ENCODE measurements at regions not wholly inside any gene's neighbourhood (a gene's known extent, or its start where the extent isn't known, plus 50 kb on each side); places are given as distances from the start of the nearest gene placed in this dataset.

DNA sequence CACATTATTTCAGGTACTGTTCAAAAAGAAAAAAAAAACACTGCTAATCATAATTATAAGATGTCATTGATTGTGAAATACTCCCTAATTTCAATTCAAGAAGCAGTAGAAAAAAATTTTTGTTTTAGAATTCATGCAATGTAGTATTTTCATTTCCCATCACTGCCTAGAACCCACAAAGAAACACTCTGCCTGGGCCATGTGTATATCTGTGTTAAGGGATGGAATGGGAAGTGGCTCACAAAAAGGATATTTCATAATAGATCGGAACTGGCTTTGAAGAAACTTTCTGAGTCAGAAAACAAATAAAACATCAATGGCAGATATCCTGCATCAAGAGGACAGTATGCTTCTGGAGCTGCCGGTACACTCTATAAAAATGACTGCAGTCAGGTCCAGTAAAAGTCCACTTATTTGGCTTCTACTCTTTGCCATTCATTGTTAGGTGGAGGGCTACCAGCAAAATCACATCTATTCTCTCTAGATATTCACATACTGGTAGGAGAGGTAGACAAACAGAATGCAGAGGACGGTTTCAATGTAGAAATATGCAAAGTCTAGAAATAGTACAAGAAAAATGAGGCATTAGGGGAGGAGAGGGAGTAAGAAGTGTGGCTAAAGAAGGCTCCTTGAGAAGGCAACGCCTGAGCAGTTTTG is 135.0 kb upstream of the TNFAIP3 start:
- TF ChIP-seq POLR2AphosphoS5 (IDR thresholded peaks at IDR 0.05; ENCODE audit: low read depth, low read length) (no peak), POLR2A (IDR thresholded peaks at IDR 0.05; ENCODE audit: low read depth, low read length) (no peak), TAF1 (IDR thresholded peaks at IDR 0.05; ENCODE audit: borderline replicate concordance, low read depth, low read length) (no peak)
- DNase-seq (ENCODE audit: insufficient read length) = no peak
- no peak for FAIRE-seq

DNA sequence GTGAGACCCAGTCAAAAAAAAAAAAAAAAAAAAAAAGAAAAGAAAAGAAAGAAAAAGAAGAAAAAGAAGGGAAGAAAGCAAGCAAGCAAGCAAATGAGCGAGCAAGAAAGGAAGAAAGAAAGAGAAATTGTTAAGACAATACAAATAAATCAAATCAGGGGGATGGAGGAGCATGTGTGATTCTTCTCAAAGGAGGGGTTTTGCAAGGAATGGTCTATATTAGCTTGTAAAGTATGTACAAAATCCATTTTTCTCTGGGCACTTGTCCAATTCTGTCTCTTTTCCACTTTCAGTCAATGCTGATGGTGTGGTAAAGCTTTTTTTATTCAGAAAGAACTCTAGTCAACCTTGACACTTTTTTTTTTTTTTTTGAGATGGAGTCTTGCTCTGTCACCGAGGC is 133.7 kb upstream of the TNFAIP3 start:
- no peak for DNase-seq (ENCODE audit: insufficient read length)
- no peak for FAIRE-seq
- TF ChIP-seq POLR2A (IDR thresholded peaks at IDR 0.05; ENCODE audit: low read depth, low read length) = no peak
- no peak for TF ChIP-seq POLR2AphosphoS5 (IDR thresholded peaks at IDR 0.05; ENCODE audit: low read depth, low read length)
- no peak for TF ChIP-seq TAF1 (IDR thresholded peaks at IDR 0.05; ENCODE audit: borderline replicate concordance, low read depth, low read length)

DNA sequence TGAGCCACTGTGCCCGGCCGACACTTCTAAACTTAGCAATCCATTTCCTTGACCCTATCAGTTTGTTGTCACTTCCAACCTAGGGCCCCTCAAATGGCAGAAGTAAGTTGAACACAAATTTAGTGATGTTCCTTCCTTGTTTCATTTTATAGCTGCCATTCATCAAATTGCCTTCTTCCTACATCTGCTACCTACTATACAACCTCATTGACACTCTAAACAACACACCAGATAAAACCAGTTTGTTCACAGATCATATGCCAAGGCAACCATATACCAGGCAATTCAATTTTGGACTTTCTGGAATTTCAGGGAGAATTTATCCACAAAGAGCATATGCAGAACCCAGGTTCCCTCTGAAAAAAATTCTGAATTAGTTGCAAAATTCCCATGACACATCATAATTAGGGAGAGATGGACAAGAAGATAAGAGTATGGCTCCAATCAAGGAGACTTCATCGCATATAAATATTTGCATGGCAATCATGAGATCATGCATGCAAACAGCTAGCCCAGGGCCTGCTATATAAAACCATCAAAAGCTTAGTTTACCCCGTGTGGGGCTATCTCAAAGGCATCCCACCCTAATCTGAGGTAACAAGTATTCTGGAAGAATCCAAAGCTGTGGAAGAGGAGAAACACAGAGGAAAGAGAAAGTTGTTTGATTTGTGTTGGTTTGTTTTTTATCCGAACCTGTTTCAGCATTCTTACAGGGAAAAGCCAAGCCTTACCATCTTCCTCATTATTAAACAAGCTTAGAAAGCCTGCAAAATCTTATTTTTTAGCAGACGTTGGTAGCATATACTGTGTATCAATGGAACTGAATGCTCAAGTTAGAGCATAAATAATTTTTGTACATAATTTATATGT is 132.8 kb upstream of the TNFAIP3 start:
- FAIRE-seq = no peak
- no peak for DNase-seq (ENCODE audit: insufficient read length)
- TF ChIP-seq TAF1 (IDR thresholded peaks at IDR 0.05; ENCODE audit: borderline replicate concordance, low read depth, low read length) = no peak
- no peak for TF ChIP-seq POLR2A (IDR thresholded peaks at IDR 0.05; ENCODE audit: low read depth, low read length)
- no peak for TF ChIP-seq POLR2AphosphoS5 (IDR thresholded peaks at IDR 0.05; ENCODE audit: low read depth, low read length)

DNA sequence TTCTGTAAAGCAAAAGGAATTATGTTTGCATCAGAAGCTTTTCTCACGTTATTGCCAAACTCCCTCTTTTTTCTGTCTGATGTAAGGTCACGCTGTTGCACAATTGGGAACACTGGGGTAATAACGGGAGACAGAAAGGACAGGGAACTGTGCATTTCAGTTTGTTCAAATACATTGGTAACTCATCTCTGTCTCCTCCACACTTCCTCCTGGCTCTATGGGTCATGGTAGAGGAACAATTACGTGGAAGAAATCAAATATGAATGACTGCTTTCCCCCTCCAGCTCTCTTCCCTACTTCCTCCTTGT is 132.2 kb upstream of the TNFAIP3 start:
- TF ChIP-seq TAF1 (IDR thresholded peaks at IDR 0.05; ENCODE audit: borderline replicate concordance, low read depth, low read length) = no peak
- no peak for TF ChIP-seq POLR2A (IDR thresholded peaks at IDR 0.05; ENCODE audit: low read depth, low read length)
- TF ChIP-seq POLR2AphosphoS5 (IDR thresholded peaks at IDR 0.05; ENCODE audit: low read depth, low read length) = no peak
- peak; percentile 24 for FAIRE-seq
- DNase-seq (ENCODE audit: insufficient read length) = no peak

DNA sequence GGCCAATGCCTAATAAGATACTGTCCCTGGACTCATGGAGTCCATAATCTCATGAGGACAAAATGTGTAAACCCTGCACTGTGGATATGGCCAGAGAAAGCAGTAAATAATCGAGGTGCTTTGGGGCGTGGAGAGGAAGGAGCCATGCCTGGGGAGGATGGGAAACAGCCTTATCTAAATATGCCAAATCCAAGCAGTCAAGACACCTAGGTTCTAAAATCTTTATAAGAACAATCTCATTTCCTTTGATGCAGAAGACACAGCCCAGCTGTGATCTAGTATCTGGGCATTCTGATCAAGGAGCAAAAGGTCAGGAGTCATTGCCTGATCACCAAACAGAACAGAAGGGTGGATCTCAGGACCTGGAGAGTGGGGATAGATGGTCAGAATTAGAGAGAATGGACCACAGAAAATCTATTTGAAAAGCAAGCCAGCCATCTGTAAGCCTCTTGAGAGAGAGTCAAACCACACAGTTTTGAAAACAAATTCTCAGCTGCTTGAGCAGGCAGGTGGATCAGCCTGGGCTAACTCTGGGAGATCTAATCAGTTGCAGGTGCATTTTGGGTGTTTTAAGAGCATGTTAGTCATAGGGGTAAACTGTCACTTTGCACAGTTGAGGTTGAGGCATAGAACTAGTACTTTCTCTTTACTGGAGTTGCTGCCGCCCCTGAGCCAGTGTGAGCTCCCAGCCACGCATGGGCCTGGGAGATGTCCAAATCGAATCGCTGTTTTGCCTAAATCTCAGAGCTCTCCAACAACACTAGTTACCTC is 130.8 kb upstream of the TNFAIP3 start:
- 0 out of 2 replicates have a peak, but pooled peaks have one; percentile 22 for TF ChIP-seq POLR2A (IDR thresholded peaks at IDR 0.05; ENCODE audit: low read depth, low read length)
- TF ChIP-seq POLR2AphosphoS5 (IDR thresholded peaks at IDR 0.05; ENCODE audit: low read depth, low read length) = peak; percentile 25; the same call in 1 of the 2 replicates
- TF ChIP-seq TAF1 (IDR thresholded peaks at IDR 0.05; ENCODE audit: borderline replicate concordance, low read depth, low read length) = no peak
- FAIRE-seq (peak; percentile 95), DNase-seq (ENCODE audit: insufficient read length) (peak; percentile 18)

DNA sequence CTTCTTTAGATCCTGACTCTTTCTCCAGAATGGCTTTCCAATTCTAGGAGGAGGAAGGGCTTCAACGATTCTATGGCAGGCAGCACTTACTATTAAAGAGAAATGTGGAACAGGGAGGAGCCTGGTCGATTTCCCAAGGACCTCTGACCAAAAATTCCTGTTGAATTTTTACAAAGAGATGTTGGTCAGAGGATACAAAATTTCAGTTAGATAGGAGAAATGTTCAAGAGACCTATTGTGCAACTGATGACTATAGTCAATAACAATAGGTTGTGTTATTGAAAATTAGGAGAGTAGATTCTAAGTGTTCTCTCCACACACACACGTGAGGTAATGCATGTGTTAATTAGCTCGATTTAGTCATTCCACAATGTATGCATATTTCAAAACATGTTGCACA is 130.1 kb upstream of the TNFAIP3 start:
- DNase-seq (ENCODE audit: insufficient read length) (no peak), FAIRE-seq (no peak)
- TF ChIP-seq POLR2A (IDR thresholded peaks at IDR 0.05; ENCODE audit: low read depth, low read length) (no peak), TAF1 (IDR thresholded peaks at IDR 0.05; ENCODE audit: borderline replicate concordance, low read depth, low read length) (no peak), POLR2AphosphoS5 (IDR thresholded peaks at IDR 0.05; ENCODE audit: low read depth, low read length) (no peak)

DNA sequence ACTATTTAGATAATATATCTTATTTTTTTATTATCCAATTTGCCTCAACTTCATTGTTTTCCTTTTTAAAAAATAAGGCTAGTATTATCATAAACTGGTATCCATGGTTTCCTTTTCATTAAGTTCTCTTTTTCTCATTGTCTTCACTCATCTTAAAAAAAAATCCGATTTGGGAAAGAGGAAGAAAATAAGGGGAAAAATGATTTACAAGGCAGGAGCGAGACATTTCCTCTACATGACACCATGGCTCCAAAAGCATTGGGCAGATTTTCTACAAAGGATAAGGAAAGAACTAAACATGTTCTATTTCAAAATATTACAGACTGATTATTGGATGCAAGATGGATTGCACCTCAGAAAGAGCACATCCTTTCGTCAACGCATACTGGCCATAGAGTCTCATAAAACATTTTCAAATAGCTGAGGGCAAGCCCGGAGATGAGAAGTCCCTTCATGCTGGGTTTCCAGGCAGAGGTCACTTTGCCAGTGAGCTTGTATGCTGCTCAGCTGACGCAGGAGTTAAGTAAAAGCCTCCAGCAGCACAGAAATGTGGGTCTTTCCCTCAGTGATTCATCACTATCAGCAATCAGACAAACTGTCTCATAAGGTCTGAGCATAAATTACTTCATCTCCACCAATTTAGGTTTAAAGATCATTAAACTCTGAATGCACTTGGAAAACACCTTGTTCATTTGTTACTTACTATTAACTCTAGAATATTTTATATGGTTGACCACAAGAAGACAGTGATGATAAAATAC is 129.0 kb upstream of the TNFAIP3 start:
- FAIRE-seq = peak; percentile 78
- no peak for DNase-seq (ENCODE audit: insufficient read length)
- TF ChIP-seq TAF1 (IDR thresholded peaks at IDR 0.05; ENCODE audit: borderline replicate concordance, low read depth, low read length) = no peak
- TF ChIP-seq POLR2AphosphoS5 (IDR thresholded peaks at IDR 0.05; ENCODE audit: low read depth, low read length) = no peak
- TF ChIP-seq POLR2A (IDR thresholded peaks at IDR 0.05; ENCODE audit: low read depth, low read length) = no peak

DNA sequence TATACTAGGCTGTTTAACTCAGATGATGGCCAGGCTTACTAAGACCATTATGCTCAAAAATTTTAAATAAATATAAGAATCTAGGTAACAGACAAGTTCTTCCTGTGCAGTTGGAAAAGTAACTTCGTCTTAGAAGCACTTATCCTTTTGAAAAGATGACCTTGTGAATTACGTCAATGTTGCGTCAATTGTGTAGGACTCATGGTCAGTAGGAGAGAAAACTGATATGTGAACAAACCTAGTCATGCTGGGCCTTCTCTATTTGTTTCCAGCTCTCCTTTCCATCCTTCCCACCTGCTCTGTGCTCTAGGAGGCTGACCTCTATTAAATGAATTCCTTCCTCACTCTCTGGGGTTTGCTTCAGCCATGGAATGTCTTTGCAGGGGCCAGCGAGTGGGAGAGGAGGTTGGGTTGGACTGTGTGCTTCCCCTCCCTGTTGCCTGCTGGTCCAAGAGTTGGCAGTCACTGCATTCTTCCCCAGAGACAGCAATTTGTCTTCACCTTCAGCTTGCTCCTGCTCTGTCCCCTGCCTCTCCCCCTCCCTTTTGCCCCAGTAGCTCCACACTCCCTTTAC is 128.0 kb upstream of the TNFAIP3 start:
- FAIRE-seq = no peak
- DNase-seq (ENCODE audit: insufficient read length) = no peak
- TF ChIP-seq POLR2AphosphoS5 (IDR thresholded peaks at IDR 0.05; ENCODE audit: low read depth, low read length) (no peak), POLR2A (IDR thresholded peaks at IDR 0.05; ENCODE audit: low read depth, low read length) (no peak), TAF1 (IDR thresholded peaks at IDR 0.05; ENCODE audit: borderline replicate concordance, low read depth, low read length) (no peak)

DNA sequence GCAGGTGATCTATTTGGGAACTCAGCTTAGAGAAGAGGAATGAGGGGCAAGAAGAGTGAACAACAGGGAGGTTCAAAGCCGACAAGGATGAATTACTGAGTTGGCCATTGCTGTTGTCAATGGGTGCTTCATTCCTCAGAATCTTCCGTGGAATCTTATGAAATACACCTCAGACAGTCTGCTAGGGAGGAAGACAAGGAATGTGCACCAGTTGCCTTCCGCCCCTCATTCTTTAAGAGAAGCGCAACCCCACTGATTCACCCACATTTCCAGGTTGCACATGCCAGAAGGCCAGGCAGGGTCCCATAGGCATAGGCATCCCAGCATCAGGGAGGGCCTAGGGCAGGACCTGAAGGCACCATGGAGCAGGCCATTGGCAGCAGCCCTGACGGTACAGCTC is 127.5 kb upstream of the TNFAIP3 start:
- DNase-seq (ENCODE audit: insufficient read length) (no peak), FAIRE-seq (no peak)
- TF ChIP-seq POLR2AphosphoS5 (IDR thresholded peaks at IDR 0.05; ENCODE audit: low read depth, low read length) = no peak
- TF ChIP-seq TAF1 (IDR thresholded peaks at IDR 0.05; ENCODE audit: borderline replicate concordance, low read depth, low read length) = no peak
- no peak for TF ChIP-seq POLR2A (IDR thresholded peaks at IDR 0.05; ENCODE audit: low read depth, low read length)

DNA sequence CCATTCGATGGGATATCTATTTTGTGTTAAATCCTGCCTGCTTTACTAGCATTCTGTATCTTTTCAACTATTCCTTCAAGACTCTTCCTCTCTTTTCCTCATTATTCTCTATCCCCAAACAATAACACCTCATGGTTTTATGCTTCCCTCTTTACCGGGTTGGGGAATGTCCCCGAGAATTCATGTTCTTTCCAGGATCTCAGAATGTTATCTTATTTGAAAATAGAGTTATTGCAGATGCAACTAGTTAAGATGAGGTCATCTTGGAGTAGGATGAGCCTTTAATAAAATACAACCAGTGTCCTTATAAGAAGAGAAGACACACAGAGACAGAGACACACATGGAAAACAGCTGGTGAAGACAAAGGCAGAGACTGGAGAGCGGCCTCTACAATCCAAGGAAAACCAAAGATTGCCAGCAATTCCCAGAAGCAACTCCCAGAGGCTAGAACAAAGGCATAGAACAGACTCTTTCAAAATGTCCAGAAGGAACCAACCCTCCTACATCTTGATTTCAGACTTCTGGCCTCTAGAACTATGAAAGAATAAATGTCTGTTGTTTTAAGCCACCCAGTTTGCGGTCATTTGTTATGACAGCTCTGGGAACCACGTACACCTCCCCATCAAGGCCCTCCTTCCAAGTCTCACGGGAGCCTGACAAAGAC is 126.8 kb upstream of the TNFAIP3 start:
- DNase-seq (ENCODE audit: insufficient read length) (no peak), FAIRE-seq (no peak)
- TF ChIP-seq POLR2A (IDR thresholded peaks at IDR 0.05; ENCODE audit: low read depth, low read length) (no peak), POLR2AphosphoS5 (IDR thresholded peaks at IDR 0.05; ENCODE audit: low read depth, low read length) (no peak), TAF1 (IDR thresholded peaks at IDR 0.05; ENCODE audit: borderline replicate concordance, low read depth, low read length) (no peak)
